ENCODE measurements at regions not wholly inside any gene's neighbourhood (a gene's known extent, or its start where the extent isn't known, plus 50 kb on each side); places are given as distances from the start of the nearest gene placed in this dataset.

DNA sequence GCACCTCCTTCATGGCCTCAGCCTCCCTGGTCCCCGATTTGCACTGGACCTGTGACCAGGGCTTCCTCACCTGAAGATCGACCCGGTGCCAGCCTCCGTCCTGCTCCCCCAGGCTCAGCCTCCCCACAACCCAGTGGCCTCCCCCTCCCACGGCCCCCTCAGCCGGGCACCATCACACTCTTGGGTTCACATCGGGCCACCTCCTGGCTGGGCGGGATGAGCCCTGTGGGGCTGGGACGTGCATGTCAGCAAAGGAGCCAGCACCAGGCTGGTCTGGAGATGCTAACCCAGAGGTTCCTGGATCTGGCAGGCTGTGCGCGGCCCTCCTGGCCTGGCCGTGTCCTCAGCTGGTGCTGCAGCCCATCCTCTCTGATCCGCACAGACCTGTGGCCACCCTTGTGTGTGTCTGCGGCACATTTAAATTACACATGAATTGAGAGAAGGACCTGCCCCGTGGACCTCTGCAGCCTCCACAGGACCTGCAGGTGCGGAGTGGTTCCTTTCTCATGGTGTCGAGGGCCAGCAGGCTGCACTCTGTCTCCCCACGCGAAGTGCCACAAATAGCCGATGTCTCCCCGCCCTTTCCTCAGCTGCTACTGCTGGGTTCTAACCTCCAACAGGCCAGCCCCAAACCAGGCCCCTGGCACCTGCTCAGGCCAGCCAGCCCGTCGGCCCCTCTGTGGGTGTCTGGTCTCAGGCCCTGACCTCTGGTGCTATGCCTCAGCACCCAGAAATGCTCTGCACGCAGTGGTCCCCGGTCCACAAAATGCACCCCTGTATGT is 237.5 kb downstream of the ERMARD start:
- H3K4me1 ChIP-seq (ENCODE audit: control insufficient read depth in 3 of 3, insufficient read depth in 2 of 3, low read depth in 1 of 3, low read length in 2 of 3), result no peaks in the 10 kb centered on the region
- no peak overlapping the region for H3K4me3 ChIP-seq (ENCODE audit: low read depth in 1 of 3, low read length in 3 of 3)
- no peaks in the 10 kb centered on the region for H3K36me3 ChIP-seq (ENCODE audit: control insufficient read depth in 3 of 3, insufficient read depth in 2 of 3, low read depth in 1 of 3, low read length in 3 of 3)
- H3K27me3 ChIP-seq (ENCODE audit: control insufficient read depth in 3 of 3, insufficient read depth in 3 of 3, low read length in 3 of 3), result no peaks in the 10 kb centered on the region
- 90 to 95% (median 93%) methylated on average over 25 of the region's 25 CpGs for WGBS, 3 donors
- no peaks in the 10 kb centered on the region for H3K9me3 ChIP-seq (ENCODE audit: control insufficient read depth in 2 of 2, insufficient read depth in 1 of 2, low read depth in 1 of 2, low read length in 1 of 2)
- H3K27ac ChIP-seq (ENCODE audit: low read depth in 1 of 3, low read length in 2 of 3), result no peak overlapping the region
- FAIRE-seq (no peak), DNase-seq (no peak)

GRCh38 chr6:169986848-169987498 is 235.6 kb downstream of the ERMARD start:
- Histone ChIP-seq H3K27me3 (ENCODE audit: control insufficient read depth in 3 of 3, insufficient read depth in 3 of 3, low read length in 3 of 3) (no peaks in the 10 kb centered on the region), H3K4me1 (ENCODE audit: control insufficient read depth in 3 of 3, insufficient read depth in 2 of 3, low read depth in 1 of 3, low read length in 2 of 3) (no peaks in the 10 kb centered on the region), H3K9me3 (ENCODE audit: control insufficient read depth in 2 of 2, insufficient read depth in 1 of 2, low read depth in 1 of 2, low read length in 1 of 2) (no peaks in the 10 kb centered on the region), H3K36me3 (ENCODE audit: control insufficient read depth in 3 of 3, insufficient read depth in 2 of 3, low read depth in 1 of 3, low read length in 3 of 3) (no peaks in the 10 kb centered on the region), H3K4me3 (ENCODE audit: low read depth in 1 of 3, low read length in 3 of 3) (no peak overlapping the region), H3K27ac (ENCODE audit: low read depth in 1 of 3, low read length in 2 of 3) (no peak overlapping the region)
- WGBS, 3 donors, result 77 to 84% (median 79%) methylated on average over 34 to 35 of the region's 35 CpGs
- DNase-seq (no peak), FAIRE-seq (no peak)

GRCh38 chr6:169986171-169986847 is 234.9 kb downstream of the ERMARD start:
- FAIRE-seq (no peak), DNase-seq (no peak)
- Histone ChIP-seq H3K9me3 (ENCODE audit: control insufficient read depth in 2 of 2, insufficient read depth in 1 of 2, low read depth in 1 of 2, low read length in 1 of 2) (no peaks in the 10 kb centered on the region), H3K4me3 (ENCODE audit: low read depth in 1 of 3, low read length in 3 of 3) (no peak overlapping the region), H3K36me3 (ENCODE audit: control insufficient read depth in 3 of 3, insufficient read depth in 2 of 3, low read depth in 1 of 3, low read length in 3 of 3) (no peaks in the 10 kb centered on the region), H3K4me1 (ENCODE audit: control insufficient read depth in 3 of 3, insufficient read depth in 2 of 3, low read depth in 1 of 3, low read length in 2 of 3) (no peaks in the 10 kb centered on the region), H3K27me3 (ENCODE audit: control insufficient read depth in 3 of 3, insufficient read depth in 3 of 3, low read length in 3 of 3) (no peaks in the 10 kb centered on the region), H3K27ac (ENCODE audit: low read depth in 1 of 3, low read length in 2 of 3) (no peak overlapping the region)
- 92 to 93% (median 92%) methylated on average over 30 of the region's 30 CpGs for WGBS, 3 donors

DNA sequence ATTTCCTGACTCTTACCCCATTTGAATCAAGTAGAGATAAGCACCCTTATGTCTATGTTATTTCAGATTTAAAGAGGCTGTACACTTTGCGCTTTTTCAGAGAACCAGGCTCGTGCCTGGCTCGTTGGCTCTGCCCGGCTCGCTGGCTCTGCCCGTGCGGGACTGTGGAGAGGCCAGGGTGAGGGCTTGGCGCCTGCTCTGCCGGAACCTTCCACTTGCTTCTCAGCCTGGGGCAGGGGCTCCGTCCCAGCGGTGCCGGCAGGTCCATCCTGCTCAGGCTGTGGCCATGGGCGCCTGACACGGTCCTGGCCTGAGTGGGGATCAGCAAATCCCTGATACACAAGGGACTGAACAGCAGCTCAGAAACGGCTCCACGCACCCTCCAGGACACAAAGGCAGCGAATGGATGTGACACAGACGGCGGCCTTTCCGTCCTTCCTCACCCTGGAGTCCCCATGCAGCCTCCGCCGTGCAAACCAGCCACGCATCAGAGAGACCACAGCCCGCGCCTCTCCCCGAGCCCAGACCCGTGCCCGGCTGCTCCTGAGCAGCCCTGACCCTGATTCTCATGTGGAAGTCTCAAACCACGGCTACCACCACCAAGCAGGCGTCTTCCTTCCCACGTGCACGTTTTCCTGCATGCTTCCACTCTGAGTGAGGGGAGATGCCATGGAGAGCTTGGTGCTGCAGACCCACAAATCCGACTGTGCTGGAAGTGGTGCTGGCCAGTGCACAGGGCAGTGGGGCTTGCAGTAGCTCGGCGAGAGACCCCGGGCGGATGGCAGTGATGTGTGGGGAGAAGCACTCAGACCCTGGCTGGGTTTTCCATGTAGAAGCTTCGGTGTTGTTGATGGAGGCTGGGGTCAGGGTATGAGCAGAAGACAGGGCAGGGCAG is 233.9 kb downstream of the ERMARD start:
- H3K4me3 ChIP-seq (ENCODE audit: low read depth in 1 of 3, low read length in 3 of 3), result no peak overlapping the region
- DNase-seq, result no peak
- H3K4me1 ChIP-seq (ENCODE audit: control insufficient read depth in 3 of 3, insufficient read depth in 2 of 3, low read depth in 1 of 3, low read length in 2 of 3), result no peaks in the 10 kb centered on the region
- no peaks in the 10 kb centered on the region for H3K27me3 ChIP-seq (ENCODE audit: control insufficient read depth in 3 of 3, insufficient read depth in 3 of 3, low read length in 3 of 3)
- WGBS, 3 donors, result 82 to 86% (median 83%) methylated on average over 37 to 38 of the region's 38 CpGs
- no peaks in the 10 kb centered on the region for H3K9me3 ChIP-seq (ENCODE audit: control insufficient read depth in 2 of 2, insufficient read depth in 1 of 2, low read depth in 1 of 2, low read length in 1 of 2)
- H3K27ac ChIP-seq (ENCODE audit: low read depth in 1 of 3, low read length in 2 of 3), result no peak overlapping the region
- no peaks in the 10 kb centered on the region for H3K36me3 ChIP-seq (ENCODE audit: control insufficient read depth in 3 of 3, insufficient read depth in 2 of 3, low read depth in 1 of 3, low read length in 3 of 3)
- no peak for FAIRE-seq

GRCh38 chr6:169984181-169985120 is 233.0 kb downstream of the ERMARD start:
- Histone ChIP-seq H3K4me1 (ENCODE audit: control insufficient read depth in 3 of 3, insufficient read depth in 2 of 3, low read depth in 1 of 3, low read length in 2 of 3) (no peaks in the 10 kb centered on the region), H3K27me3 (ENCODE audit: control insufficient read depth in 3 of 3, insufficient read depth in 3 of 3, low read length in 3 of 3) (no peaks in the 10 kb centered on the region), H3K4me3 (ENCODE audit: low read depth in 1 of 3, low read length in 3 of 3) (no peak overlapping the region), H3K27ac (ENCODE audit: low read depth in 1 of 3, low read length in 2 of 3) (no peak overlapping the region), H3K36me3 (ENCODE audit: control insufficient read depth in 3 of 3, insufficient read depth in 2 of 3, low read depth in 1 of 3, low read length in 3 of 3) (no peaks in the 10 kb centered on the region), H3K9me3 (ENCODE audit: control insufficient read depth in 2 of 2, insufficient read depth in 1 of 2, low read depth in 1 of 2, low read length in 1 of 2) (no peaks in the 10 kb centered on the region)
- FAIRE-seq (no peak), DNase-seq (peak; percentile 14 to 21)
- 67 to 75% (median 68%) methylated on average over 40 of the region's 40 CpGs for WGBS, 3 donors

DNA sequence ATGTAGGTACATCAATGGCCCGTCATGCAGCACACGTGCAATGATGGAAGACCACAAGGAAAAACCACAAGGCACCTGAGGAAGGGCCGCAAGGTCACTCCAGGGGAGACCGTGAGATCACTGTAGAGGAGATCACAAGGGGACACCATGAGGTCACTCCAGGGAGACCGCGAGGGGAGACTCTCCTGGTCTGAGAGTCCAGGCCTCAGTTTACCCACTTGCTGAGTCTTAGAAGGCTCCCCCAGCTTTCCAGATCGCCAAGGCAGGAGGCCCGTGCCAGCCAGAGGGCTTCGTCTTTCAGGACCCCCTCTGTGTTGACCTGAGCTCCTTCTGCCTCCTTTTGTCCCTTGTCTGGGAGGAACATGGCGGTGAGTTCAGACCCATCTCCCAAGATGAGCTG is 232.2 kb downstream of the ERMARD start:
- Histone ChIP-seq H3K4me3 (ENCODE audit: low read depth in 1 of 3, low read length in 3 of 3) (no peak overlapping the region), H3K9me3 (ENCODE audit: control insufficient read depth in 2 of 2, insufficient read depth in 1 of 2, low read depth in 1 of 2, low read length in 1 of 2) (no peaks in the 10 kb centered on the region), H3K36me3 (ENCODE audit: control insufficient read depth in 3 of 3, insufficient read depth in 2 of 3, low read depth in 1 of 3, low read length in 3 of 3) (no peaks in the 10 kb centered on the region), H3K27ac (ENCODE audit: low read depth in 1 of 3, low read length in 2 of 3) (no peak overlapping the region), H3K4me1 (ENCODE audit: control insufficient read depth in 3 of 3, insufficient read depth in 2 of 3, low read depth in 1 of 3, low read length in 2 of 3) (no peaks in the 10 kb centered on the region), H3K27me3 (ENCODE audit: control insufficient read depth in 3 of 3, insufficient read depth in 3 of 3, low read length in 3 of 3) (no peaks in the 10 kb centered on the region)
- 89 to 91% (median 91%) methylated on average over 10 of the region's 10 CpGs for WGBS, 3 donors
- FAIRE-seq, result no peak
- DNase-seq, result no peak

DNA sequence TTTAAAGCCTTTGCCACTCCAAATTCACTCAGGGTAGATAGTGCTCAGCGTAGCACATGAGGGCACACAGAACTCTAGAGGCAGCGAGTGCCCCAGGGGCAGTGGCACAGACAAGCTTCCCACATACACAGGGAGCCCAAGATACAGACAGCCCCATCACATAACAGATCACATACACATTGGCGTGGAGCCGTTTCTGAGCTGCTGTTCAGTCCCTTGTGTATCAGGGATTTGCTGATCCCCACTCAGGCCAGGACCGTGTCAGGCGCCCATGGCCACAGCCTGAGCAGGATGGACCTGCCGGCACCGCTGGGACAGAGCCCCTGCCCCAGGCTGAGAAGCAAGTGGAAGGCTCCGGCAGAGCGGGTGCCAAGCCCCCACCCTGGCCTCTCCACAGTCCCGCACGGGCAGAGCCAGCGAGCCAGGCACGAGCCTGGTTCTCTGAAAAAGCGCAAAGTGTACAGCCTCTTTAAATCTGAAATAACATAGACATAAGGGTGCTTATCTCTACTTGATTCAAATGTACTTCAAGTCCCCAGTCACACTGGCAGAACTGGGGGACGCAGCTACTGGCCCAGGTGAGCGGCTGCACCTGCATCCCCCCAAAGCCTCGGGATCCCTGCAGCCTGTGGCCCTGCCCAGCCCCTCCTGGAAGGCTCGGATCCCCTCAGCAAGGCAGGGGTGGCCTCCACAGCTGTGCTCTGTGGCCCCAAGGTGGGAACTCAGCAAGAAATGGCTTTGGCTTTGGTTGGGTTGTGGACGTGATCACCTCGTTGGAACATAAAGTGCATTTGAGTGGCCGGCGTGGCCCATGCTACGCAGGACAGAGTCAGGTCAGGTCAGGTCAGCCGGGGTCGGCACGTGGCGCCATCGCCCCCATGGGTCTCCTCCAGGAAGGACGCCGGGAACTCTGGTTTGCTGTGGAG is 231.3 kb downstream of the ERMARD start:
- DNase-seq (no peak), FAIRE-seq (no peak)
- H3K27ac ChIP-seq (ENCODE audit: low read depth in 1 of 3, low read length in 2 of 3), result no peak overlapping the region
- no peaks in the 10 kb centered on the region for H3K9me3 ChIP-seq (ENCODE audit: control insufficient read depth in 2 of 2, insufficient read depth in 1 of 2, low read depth in 1 of 2, low read length in 1 of 2)
- 86 to 89% (median 87%) methylated on average over 28 to 31 of the region's 31 CpGs for WGBS, 3 donors
- no peaks in the 10 kb centered on the region for H3K27me3 ChIP-seq (ENCODE audit: control insufficient read depth in 3 of 3, insufficient read depth in 3 of 3, low read length in 3 of 3)
- no peaks in the 10 kb centered on the region for H3K36me3 ChIP-seq (ENCODE audit: control insufficient read depth in 3 of 3, insufficient read depth in 2 of 3, low read depth in 1 of 3, low read length in 3 of 3)
- H3K4me1 ChIP-seq (ENCODE audit: control insufficient read depth in 3 of 3, insufficient read depth in 2 of 3, low read depth in 1 of 3, low read length in 2 of 3), result no peaks in the 10 kb centered on the region
- H3K4me3 ChIP-seq (ENCODE audit: low read depth in 1 of 3, low read length in 3 of 3), result no peak overlapping the region

Data from small intestine (tissue), 7 donors.